ENCODE measurements at regions not wholly inside any gene's neighbourhood (a gene's known extent, or its start where the extent isn't known, plus 50 kb on each side); places are given as distances from the start of the nearest gene placed in this dataset.
"Not testable (repeated sequence)": the region's sequence is repeated elsewhere in the genome, so short reads cannot be mapped to it uniquely, and the experiment has no call there.

- no peaks in the 10 kb centered on the region for H3K27me3 ChIP-seq
- H3K79me2 ChIP-seq (ENCODE audit: low read depth) = no peaks in the 10 kb centered on the region
- TF ChIP-seq EZH2phosphoT487 (IDR thresholded peaks at IDR 0.05) (no peak), CTCF (IDR thresholded peaks at IDR 0.05) (no peak), EZH2 (IDR thresholded peaks at IDR 0.05) (no peak)
- H3K9me3 Mint-ChIP-seq = no peaks in the 10 kb centered on the region
- no peak overlapping the region for H3K27ac Mint-ChIP-seq
- no peak overlapping the region for H2AFZ ChIP-seq (replicated peaks)
- H3F3A ChIP-seq (ENCODE audit: low read depth) = no peaks in the 10 kb centered on the region
- H4K20me1 ChIP-seq (ENCODE audit: low read depth) = no peaks in the 10 kb centered on the region
- H3K36me3 ChIP-seq = no peaks in the 10 kb centered on the region
- H3K4me2 ChIP-seq = no peak overlapping the region
- no peak overlapping the region for H3K27ac ChIP-seq
- no peaks in the 10 kb centered on the region for H3K27me3 Mint-ChIP-seq (ENCODE audit: insufficient read depth, low read depth)
- no peak overlapping the region for H3K4me3 Mint-ChIP-seq
- DNase-seq (ENCODE audit: low spot score) = no peak
- H3K36me3 Mint-ChIP-seq = no peaks in the 10 kb centered on the region
- no peak overlapping the region for H3K9ac ChIP-seq
- H3K4me1 Mint-ChIP-seq = no peaks in the 10 kb centered on the region
- H3K9me3 ChIP-seq (ENCODE audit: low read depth) = no peaks in the 10 kb centered on the region
- H3K4me3 ChIP-seq = no peak overlapping the region
- no peaks in the 10 kb centered on the region for H3K4me1 ChIP-seq
Measured at GRCh38 chr11:82038154-82038553, 695.5 kb downstream of the FAM181B start.

- no peaks in the 10 kb centered on the region for H3K79me2 ChIP-seq (ENCODE audit: low read depth)
- no peaks in the 10 kb centered on the region for H3K27me3 ChIP-seq
- Mint-ChIP-seq H3K27ac (no peak overlapping the region), H3K4me3 (no peak overlapping the region), H3K4me1 (no peaks in the 10 kb centered on the region), H3K36me3 (no peaks in the 10 kb centered on the region), H3K9me3 (no peaks in the 10 kb centered on the region), H3K27me3 (ENCODE audit: insufficient read depth, low read depth) (no peaks in the 10 kb centered on the region)
- no peak overlapping the region for H3K9ac ChIP-seq
- DNase-seq (ENCODE audit: low spot score) = no peak
- no peak overlapping the region for H3K4me2 ChIP-seq
- H3K4me3 ChIP-seq = no peak overlapping the region
- no peaks in the 10 kb centered on the region for H3K9me3 ChIP-seq (ENCODE audit: low read depth)
- no peak overlapping the region for H3K27ac ChIP-seq
- no peaks in the 10 kb centered on the region for H3K4me1 ChIP-seq
- no peaks in the 10 kb centered on the region for H3F3A ChIP-seq (ENCODE audit: low read depth)
- no peaks in the 10 kb centered on the region for H3K36me3 ChIP-seq
- no peak for TF ChIP-seq EZH2phosphoT487 (IDR thresholded peaks at IDR 0.05)
- H4K20me1 ChIP-seq (ENCODE audit: low read depth) = no peaks in the 10 kb centered on the region
- H2AFZ ChIP-seq (replicated peaks) = no peak overlapping the region
Measured at GRCh38 chr11:82034527-82034926, 699.1 kb downstream of the FAM181B start.

- H3K27ac ChIP-seq; H2AFZ ChIP-seq (replicated peaks); H3K4me1 ChIP-seq; H3K4me3 ChIP-seq; H4K20me1 ChIP-seq (ENCODE audit: low read depth); H3K4me2 ChIP-seq; H3F3A ChIP-seq (ENCODE audit: low read depth); H3K9ac ChIP-seq; H3K36me3 ChIP-seq; H3K9me3 ChIP-seq (ENCODE audit: low read depth); H3K79me2 ChIP-seq (ENCODE audit: low read depth); H3K4me1 Mint-ChIP-seq; H3K27me3 ChIP-seq; DNase-seq (ENCODE audit: low spot score); H3K27ac Mint-ChIP-seq; H3K4me3 Mint-ChIP-seq; H3K36me3 Mint-ChIP-seq; H3K27me3 Mint-ChIP-seq (ENCODE audit: insufficient read depth, low read depth); H3K9me3 Mint-ChIP-seq: not testable (repeated sequence)
Measured at GRCh38 chr11:82027335-82027734, 706.3 kb downstream of the FAM181B start.

- H2AFZ ChIP-seq (replicated peaks) = no peak overlapping the region
- no peaks in the 10 kb centered on the region for H3K27me3 ChIP-seq
- no peaks in the 10 kb centered on the region for H3K4me1 Mint-ChIP-seq
- no peak for TF ChIP-seq CTCF (IDR thresholded peaks at IDR 0.05)
- no peak for TF ChIP-seq EZH2 (IDR thresholded peaks at IDR 0.05)
- TF ChIP-seq EZH2phosphoT487 (IDR thresholded peaks at IDR 0.05) = no peak
- H3F3A ChIP-seq (ENCODE audit: low read depth) = no peaks in the 10 kb centered on the region
- no peaks in the 10 kb centered on the region for H3K9me3 Mint-ChIP-seq
- H3K4me3 Mint-ChIP-seq = no peak overlapping the region
- no peak overlapping the region for H3K27ac Mint-ChIP-seq
- H3K4me1 ChIP-seq = no peaks in the 10 kb centered on the region
- H3K27ac ChIP-seq = no peak overlapping the region
- no peaks in the 10 kb centered on the region for H3K27me3 Mint-ChIP-seq (ENCODE audit: insufficient read depth, low read depth)
- DNase-seq (ENCODE audit: low spot score) = no peak
- no peaks in the 10 kb centered on the region for H3K9me3 ChIP-seq (ENCODE audit: low read depth)
- H4K20me1 ChIP-seq (ENCODE audit: low read depth) = no peaks in the 10 kb centered on the region
- H3K4me3 ChIP-seq = no peak overlapping the region
- no peaks in the 10 kb centered on the region for H3K36me3 ChIP-seq
- H3K36me3 Mint-ChIP-seq = no peaks in the 10 kb centered on the region
- no peak overlapping the region for H3K4me2 ChIP-seq
- H3K9ac ChIP-seq = no peak overlapping the region
- H3K79me2 ChIP-seq (ENCODE audit: low read depth) = no peaks in the 10 kb centered on the region
Measured at GRCh38 chr11:82024760-82025159, 708.9 kb downstream of the FAM181B start.

Measured in neural progenitor cell (in vitro differentiated cells).